ENCODE measurements at regions not wholly inside any gene's neighbourhood (a gene's known extent, or its start where the extent isn't known, plus 50 kb on each side); places are given as distances from the start of the nearest gene placed in this dataset.
"Not testable (repeated sequence)": the region's sequence is repeated elsewhere in the genome, so short reads cannot be mapped to it uniquely, and the experiment has no call there.

DNA sequence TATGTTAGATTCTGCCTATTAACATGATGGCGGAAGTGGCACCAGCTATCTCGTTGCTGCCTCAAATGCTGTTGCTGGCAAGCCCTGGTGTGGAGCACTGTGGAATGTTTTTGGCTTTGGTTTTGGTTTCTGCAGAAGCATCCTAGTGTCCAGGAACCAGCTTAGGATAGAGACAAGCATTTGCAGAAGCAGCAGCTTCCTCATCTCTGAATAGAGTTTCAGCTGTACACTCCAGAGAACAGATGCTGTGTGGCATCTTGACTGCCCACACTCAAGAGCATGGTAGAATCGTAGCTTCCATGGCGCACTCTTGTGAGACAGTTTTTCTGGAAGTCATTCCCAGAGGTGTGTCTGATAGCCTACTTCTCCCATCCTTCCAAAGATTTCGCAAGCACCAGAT lies 145.3 kb upstream of the RXFP2 start:
- Histone ChIP-seq H3K9me3 (no peaks in the 10 kb centered on the region), H3K4me1 (no peaks in the 10 kb centered on the region), H3K27me3 (peaks cover 0 to 7% of the 10 kb centered on the region in 2 donors), H3K36me3 (no peaks in the 10 kb centered on the region), H3K27ac (no peak overlapping the region), H3K4me3 (no peak overlapping the region)
- 96% methylated on average over 4 of the region's 5 CpGs for WGBS (ENCODE audit: insufficient coverage, low coverage, low lambda C conversion rate, missing lambda C conversion rate)
- TF ChIP-seq, protein P1, sequence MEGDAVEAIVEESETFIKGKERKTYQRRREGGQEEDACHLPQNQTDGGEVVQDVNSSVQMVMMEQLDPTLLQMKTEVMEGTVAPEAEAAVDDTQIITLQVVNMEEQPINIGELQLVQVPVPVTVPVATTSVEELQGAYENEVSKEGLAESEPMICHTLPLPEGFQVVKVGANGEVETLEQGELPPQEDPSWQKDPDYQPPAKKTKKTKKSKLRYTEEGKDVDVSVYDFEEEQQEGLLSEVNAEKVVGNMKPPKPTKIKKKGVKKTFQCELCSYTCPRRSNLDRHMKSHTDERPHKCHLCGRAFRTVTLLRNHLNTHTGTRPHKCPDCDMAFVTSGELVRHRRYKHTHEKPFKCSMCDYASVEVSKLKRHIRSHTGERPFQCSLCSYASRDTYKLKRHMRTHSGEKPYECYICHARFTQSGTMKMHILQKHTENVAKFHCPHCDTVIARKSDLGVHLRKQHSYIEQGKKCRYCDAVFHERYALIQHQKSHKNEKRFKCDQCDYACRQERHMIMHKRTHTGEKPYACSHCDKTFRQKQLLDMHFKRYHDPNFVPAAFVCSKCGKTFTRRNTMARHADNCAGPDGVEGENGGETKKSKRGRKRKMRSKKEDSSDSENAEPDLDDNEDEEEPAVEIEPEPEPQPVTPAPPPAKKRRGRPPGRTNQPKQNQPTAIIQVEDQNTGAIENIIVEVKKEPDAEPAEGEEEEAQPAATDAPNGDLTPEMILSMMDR (IDR thresholded peaks at IDR 0.05), result no peak
- TF ChIP-seq POLR2A (IDR thresholded peaks at IDR 0.05), result no peak
- ATAC-seq (no peak), DNase-seq (no peak)
- intact Hi-C loops (cut with DNase I), result no loop called here

DNA sequence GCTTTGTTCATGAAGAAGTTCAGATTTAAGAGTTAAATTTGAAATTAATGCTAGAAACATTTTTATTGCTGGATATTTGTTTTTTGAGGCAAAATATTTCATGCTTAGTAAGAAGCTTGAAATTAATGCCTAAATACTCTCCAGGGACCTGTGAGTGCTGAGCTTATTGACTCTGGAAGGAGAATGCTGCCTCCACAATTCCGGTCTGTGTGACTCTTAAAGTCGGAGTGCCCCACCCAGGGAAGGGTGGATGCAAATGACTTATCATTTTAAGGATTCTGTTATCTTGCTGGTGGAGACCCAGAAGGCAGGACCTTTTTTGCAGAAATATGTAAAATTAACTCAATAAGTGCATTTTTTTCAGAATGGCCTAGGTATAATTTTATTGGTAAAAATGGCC lies 143.8 kb upstream of the RXFP2 start:
- DNase-seq (no peak), ATAC-seq (no peak)
- Histone ChIP-seq H3K27ac (no peak overlapping the region), H3K27me3 (peaks cover 0 to 7% of the 10 kb centered on the region in 2 donors), H3K4me1 (no peaks in the 10 kb centered on the region), H3K4me3 (no peak overlapping the region), H3K9me3 (no peaks in the 10 kb centered on the region), H3K36me3 (no peaks in the 10 kb centered on the region)
- WGBS (ENCODE audit: insufficient coverage, low coverage, low lambda C conversion rate, missing lambda C conversion rate), result 86% methylated on average over 2 of the region's 2 CpGs
- intact Hi-C loops (cut with DNase I), result no loop called here
- TF ChIP-seq, protein P1 (IDR thresholded peaks at IDR 0.05), result no peak
- TF ChIP-seq POLR2A (IDR thresholded peaks at IDR 0.05), result no peak

DNA sequence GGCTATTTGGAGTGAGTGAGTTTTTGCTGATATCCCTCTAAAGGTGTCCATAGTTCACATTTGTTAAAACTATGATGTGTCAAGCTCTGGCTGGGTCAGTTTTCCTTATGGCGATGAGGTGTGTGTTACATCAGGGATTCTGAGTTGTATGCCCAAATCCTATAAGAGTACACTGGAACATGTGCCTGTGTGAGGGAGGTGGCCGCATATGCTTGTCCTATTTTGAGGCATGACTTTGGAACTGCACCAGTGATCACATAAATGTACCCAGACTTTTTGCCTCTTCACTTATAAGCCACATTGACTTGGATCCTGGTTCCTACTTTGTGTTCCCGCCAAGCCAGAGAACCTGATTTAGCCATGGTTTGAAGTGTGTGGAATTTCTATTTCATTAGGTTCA lies 140.3 kb upstream of the RXFP2 start:
- 65% methylated on average over 3 of the region's 3 CpGs for WGBS (ENCODE audit: insufficient coverage, low coverage, low lambda C conversion rate, missing lambda C conversion rate)
- no peaks in the 10 kb centered on the region for H3K4me1 ChIP-seq
- no peak overlapping the region for H3K4me3 ChIP-seq
- H3K27ac ChIP-seq, result no peak overlapping the region
- ATAC-seq (no peak), DNase-seq (no peak)
- H3K27me3 ChIP-seq, result no peaks in the 10 kb centered on the region
- no peaks in the 10 kb centered on the region for H3K9me3 ChIP-seq
- no peaks in the 10 kb centered on the region for H3K36me3 ChIP-seq
- TF ChIP-seq, protein P1 (IDR thresholded peaks at IDR 0.05), result no peak
- no peak for TF ChIP-seq POLR2A (IDR thresholded peaks at IDR 0.05)
- intact Hi-C loops (cut with DNase I), result no loop called here

DNA sequence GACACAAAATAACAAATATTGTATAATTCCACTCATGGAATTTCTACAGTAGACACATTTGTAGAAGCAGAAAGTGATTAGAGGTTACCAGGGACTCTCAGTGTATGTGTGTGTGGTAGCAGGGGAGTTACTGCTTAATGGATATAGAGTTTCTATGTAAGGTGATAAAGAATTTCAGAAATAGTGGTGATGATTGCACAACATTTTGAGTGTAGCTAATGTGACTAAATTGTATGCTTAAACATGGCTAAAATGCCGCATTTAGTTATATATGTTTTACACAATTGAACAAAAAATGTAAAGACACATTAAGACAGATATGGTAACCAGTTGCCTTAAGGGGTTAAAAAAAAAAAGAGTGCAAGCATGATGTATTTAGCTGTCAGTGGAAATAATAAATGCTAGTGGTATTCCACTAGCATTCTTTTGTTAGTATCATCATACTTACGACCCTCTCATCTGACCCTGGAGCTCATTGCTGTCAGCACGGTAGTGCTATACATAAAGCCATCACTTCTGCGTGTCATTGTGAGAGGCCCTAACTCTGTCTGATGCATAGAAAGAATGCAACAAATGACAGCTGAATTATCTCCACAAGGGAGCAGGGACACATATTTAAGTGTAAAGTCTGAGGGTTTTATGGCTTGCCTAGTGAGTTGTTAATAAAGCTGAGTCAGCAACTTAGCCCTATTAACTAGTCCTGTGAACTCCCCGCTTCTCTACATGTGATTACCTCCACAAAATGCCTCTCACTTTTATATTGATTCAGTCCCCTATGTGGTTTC lies 134.1 kb upstream of the RXFP2 start:
- H3K27me3 ChIP-seq, result no peaks in the 10 kb centered on the region
- no peak for ATAC-seq
- H3K4me1 ChIP-seq, result no peaks in the 10 kb centered on the region
- TF ChIP-seq, protein P1 (IDR thresholded peaks at IDR 0.05), result no peak
- no peak for TF ChIP-seq POLR2A (IDR thresholded peaks at IDR 0.05)
- no peak overlapping the region for H3K27ac ChIP-seq
- H3K36me3 ChIP-seq, result no peaks in the 10 kb centered on the region
- intact Hi-C loops (cut with DNase I), result no loop called here
- no peak for DNase-seq
- H3K9me3 ChIP-seq, result no peaks in the 10 kb centered on the region
- no peak overlapping the region for H3K4me3 ChIP-seq
- 85% methylated on average over 5 of the region's 5 CpGs for WGBS (ENCODE audit: insufficient coverage, low coverage, low lambda C conversion rate, missing lambda C conversion rate)

DNA sequence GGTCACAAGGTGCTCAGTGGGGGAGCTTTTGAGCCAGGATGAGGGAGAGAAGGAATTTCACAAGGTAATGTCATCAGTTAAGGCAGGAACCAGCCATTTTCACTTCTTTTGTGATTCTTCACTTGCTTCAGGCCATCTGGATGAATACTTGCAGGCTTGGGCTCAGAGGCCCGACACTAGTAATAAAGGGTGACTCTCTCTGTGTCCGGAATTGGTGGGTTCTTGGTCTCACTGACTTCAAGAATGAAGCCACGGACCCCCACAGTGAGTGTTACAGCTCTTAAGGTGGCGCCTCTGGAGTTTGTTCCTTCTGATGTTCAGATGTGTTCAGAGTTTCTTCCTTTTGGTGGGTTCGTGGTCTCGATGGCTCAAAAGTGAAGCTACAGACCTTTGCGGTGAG lies 131.8 kb upstream of the RXFP2 start:
- H3K9me3 ChIP-seq; H3K4me1 ChIP-seq; H3K4me3 ChIP-seq; H3K27ac ChIP-seq; H3K27me3 ChIP-seq; intact Hi-C loops (cut with DNase I); ATAC-seq; H3K36me3 ChIP-seq; DNase-seq: not testable (repeated sequence)
- WGBS (ENCODE audit: insufficient coverage, low coverage, low lambda C conversion rate, missing lambda C conversion rate), result 52% methylated on average over 3 of the region's 7 CpGs

DNA sequence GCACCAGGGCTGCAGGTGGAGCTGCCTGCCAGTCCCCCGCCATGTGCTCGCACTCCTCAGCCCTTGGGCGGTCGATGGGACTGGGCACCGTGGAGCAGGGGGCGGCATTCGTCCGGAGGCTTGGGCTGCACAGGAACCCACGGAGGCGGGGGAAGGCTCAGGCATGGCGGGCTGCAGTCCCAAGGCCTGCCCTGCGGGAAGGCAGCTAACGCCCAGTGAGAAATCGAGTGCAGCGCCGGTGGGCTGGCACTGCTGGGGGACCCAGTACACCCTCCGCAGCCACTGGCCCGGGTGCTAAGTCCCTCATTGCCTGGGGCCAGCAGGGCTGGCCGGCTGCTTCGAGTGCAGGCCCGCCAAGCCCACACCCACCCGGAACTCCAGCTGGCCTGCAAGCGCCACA lies 130.5 kb upstream of the RXFP2 start:
- WGBS (ENCODE audit: insufficient coverage, low coverage, low lambda C conversion rate, missing lambda C conversion rate), result 0% methylated on average over 2 of the region's 23 CpGs

More for the DNA sequence above, 130.5 kb upstream of the RXFP2 start:
- H3K36me3 ChIP-seq; DNase-seq; H3K27ac ChIP-seq; H3K27me3 ChIP-seq; ATAC-seq; H3K4me1 ChIP-seq; H3K9me3 ChIP-seq; H3K4me3 ChIP-seq; intact Hi-C loops (cut with DNase I): not testable (repeated sequence)
